ENCODE measurements at regions not wholly inside any gene's neighbourhood (a gene's known extent, or its start where the extent isn't known, plus 50 kb on each side); places are given as distances from the start of the nearest gene placed in this dataset.

DNA sequence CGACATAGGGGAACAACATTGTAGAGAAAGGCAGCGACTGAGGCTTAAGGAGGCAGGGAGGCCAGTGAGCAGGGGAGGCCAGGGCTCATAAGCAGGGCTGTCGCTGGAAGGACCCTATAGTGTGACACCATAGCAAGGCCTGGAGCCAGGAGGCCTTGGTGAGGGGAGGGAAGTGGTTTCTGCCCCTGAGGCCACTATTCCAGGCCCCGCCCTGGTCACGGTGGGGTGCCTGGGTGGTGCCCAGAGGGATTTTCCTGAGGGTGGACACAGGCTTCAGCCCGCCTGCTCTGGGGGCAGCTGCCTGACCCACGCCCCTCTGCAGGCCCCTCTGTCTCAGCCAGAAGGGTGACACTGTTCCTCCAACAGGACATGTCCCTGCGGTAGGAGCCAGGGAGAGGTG lies 147.8 kb upstream of the IQSEC1 start:
- TF ChIP-seq, protein P1, sequence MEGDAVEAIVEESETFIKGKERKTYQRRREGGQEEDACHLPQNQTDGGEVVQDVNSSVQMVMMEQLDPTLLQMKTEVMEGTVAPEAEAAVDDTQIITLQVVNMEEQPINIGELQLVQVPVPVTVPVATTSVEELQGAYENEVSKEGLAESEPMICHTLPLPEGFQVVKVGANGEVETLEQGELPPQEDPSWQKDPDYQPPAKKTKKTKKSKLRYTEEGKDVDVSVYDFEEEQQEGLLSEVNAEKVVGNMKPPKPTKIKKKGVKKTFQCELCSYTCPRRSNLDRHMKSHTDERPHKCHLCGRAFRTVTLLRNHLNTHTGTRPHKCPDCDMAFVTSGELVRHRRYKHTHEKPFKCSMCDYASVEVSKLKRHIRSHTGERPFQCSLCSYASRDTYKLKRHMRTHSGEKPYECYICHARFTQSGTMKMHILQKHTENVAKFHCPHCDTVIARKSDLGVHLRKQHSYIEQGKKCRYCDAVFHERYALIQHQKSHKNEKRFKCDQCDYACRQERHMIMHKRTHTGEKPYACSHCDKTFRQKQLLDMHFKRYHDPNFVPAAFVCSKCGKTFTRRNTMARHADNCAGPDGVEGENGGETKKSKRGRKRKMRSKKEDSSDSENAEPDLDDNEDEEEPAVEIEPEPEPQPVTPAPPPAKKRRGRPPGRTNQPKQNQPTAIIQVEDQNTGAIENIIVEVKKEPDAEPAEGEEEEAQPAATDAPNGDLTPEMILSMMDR (IDR thresholded peaks at IDR 0.05; ENCODE audit: low read depth, low read length), result no peak
- TF ChIP-seq POLR2A (IDR thresholded peaks at IDR 0.05; ENCODE audit: extremely low read depth, insufficient read length) (no peak), MYC (IDR thresholded peaks at IDR 0.05; ENCODE audit: low read depth, low read length) (no peak)
- TF ChIP-seq, protein P2, sequence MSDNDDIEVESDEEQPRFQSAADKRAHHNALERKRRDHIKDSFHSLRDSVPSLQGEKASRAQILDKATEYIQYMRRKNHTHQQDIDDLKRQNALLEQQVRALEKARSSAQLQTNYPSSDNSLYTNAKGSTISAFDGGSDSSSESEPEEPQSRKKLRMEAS (IDR thresholded peaks at IDR 0.05; ENCODE audit: low read depth, low read length), result no peak
- DNase-seq (ENCODE audit: low read depth), result peak; percentile 30

DNA sequence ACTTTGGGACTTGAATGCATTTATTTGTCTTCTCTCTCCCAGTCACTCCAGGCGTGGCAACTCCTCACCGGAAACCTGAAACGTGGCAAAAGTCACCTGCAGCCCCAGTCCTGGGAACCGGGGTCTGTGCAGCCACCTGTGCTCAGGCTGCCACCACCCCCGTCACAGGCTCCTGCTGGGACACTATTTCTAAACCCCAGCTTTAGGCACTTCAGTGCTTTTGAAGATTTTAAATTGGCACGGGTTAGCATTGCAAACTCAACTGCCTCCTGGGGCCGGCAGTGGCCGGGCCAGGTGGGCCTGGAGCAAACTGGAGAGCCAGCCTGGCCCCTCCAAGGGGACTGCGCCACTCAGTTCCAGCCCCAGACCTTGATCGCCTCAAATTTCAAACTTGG lies 146.7 kb upstream of the IQSEC1 start:
- H3K4me3 ChIP-seq (ENCODE audit: low read depth, low read length), result no peak overlapping the region
- no peak for DNase-seq (ENCODE audit: low read depth)
- TF ChIP-seq MYC (IDR thresholded peaks at IDR 0.05; ENCODE audit: low read depth, low read length), result no peak
- TF ChIP-seq, protein P1 (IDR thresholded peaks at IDR 0.05; ENCODE audit: low read depth, low read length), result no peak
- TF ChIP-seq, protein P2 (IDR thresholded peaks at IDR 0.05; ENCODE audit: low read depth, low read length), result no peak
- TF ChIP-seq POLR2A (IDR thresholded peaks at IDR 0.05; ENCODE audit: extremely low read depth, insufficient read length), result no peak

More for the DNA sequence above, 147.8 kb upstream of the IQSEC1 start:
- no peak overlapping the region for H3K4me3 ChIP-seq (ENCODE audit: low read depth, low read length)

DNA sequence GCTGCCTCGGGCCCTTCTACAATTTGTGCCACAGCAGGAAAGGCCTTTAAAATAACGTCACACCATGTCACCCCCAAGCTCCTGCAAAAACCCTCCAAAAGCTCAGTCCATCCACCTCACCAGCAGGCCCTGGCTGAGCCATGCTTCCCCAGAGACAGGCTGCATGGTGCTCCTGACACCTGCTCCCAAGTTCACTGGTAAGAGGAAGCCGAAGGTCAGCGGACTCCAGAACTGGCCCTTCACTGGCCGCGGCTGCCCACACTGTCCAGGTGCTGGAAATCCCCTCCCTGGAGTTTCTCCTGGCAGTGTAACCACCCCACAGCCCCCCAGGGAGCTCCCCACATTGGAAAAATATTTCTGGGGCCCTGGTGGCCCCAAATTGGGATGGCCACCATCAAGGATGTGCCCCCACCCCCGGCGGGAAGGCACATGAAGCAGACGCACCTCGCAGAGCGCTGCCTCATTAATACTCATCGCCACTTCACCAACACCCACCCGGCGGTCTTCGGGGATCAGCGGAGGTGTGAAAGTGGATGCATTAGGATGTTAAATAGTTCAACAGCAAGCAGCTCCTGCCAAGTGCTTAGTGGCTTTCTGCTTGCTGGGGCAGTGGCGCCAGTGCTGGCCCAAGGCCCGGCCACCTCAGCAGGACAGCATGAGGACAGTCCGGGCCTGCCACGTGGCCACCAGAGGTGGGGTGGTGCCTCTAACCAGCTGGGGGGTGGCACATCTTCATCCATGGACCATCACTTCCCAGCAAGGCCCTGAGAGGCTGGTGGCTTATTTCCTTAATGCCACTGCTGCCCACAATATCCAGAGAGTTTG lies 146.1 kb upstream of the IQSEC1 start:
- DNase-seq (ENCODE audit: low read depth), result no peak
- TF ChIP-seq, protein P2 (IDR thresholded peaks at IDR 0.05; ENCODE audit: low read depth, low read length), result no peak
- TF ChIP-seq POLR2A (IDR thresholded peaks at IDR 0.05; ENCODE audit: extremely low read depth, insufficient read length), result no peak
- TF ChIP-seq, protein P1 (IDR thresholded peaks at IDR 0.05; ENCODE audit: low read depth, low read length), result no peak
- no peak for TF ChIP-seq MYC (IDR thresholded peaks at IDR 0.05; ENCODE audit: low read depth, low read length)
- no peak overlapping the region for H3K4me3 ChIP-seq (ENCODE audit: low read depth, low read length)

DNA sequence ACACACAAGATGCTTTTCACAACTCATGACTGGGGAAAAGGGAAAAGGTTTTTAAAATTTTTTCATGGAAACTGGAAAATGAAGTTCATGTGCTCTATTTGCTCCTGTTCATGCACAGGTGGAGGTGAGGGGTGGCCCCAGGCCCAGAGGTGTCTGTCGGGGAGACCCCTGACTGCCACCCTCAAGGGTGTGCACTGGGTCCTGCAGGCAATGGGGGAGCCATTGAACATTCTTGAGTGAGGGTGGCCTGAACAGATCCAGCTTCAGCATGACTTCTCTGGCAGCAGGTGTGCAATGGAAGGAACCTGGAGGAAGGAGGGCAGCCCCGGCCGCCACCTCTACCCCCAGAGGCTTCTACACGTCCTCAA lies 145.3 kb upstream of the IQSEC1 start:
- no peak overlapping the region for H3K4me3 ChIP-seq (ENCODE audit: low read depth, low read length)
- TF ChIP-seq, protein P1 (IDR thresholded peaks at IDR 0.05; ENCODE audit: low read depth, low read length), result no peak
- no peak for TF ChIP-seq POLR2A (IDR thresholded peaks at IDR 0.05; ENCODE audit: extremely low read depth, insufficient read length)
- DNase-seq (ENCODE audit: low read depth), result no peak

DNA sequence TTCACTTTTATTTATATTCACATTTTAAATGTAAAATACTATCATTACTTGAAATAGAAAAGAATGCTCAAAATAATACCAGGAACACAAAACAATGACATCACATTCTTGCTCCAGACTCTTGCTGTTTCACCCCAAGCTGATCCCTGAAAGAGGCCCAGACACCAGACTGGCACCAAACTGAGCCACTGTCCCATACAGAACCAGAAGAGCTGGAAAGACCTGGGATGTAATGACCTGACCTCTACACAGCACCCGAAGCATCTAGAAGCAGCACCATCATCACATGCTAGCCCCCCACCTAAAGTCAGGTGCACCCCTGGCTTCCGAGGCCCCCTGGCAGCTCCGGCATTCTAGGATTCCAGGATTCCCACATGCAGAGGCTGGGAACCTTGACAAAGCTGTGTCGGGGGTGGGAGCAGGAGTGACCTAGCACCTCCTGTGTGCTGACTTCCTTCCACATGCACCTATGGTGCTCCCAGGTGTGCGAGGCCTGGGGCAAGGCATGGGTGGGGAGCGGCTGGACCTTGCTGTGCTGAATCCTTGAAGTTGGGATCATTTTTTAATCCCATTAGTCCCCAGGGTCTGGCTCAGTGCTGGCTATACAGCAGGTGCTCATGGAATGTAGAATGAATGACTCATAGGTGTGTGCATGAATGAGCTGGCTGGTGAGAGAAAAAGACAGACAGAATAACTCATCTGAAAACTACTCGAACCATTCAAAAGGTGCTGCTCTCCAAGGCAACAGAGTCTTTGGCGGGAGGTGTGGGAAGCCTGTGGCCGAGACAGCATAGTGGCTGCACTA lies 144.7 kb upstream of the IQSEC1 start:
- TF ChIP-seq, protein P2 (IDR thresholded peaks at IDR 0.05; ENCODE audit: low read depth, low read length), result no peak
- TF ChIP-seq, protein P1 (IDR thresholded peaks at IDR 0.05; ENCODE audit: low read depth, low read length), result no peak
- no peak for TF ChIP-seq POLR2A (IDR thresholded peaks at IDR 0.05; ENCODE audit: extremely low read depth, insufficient read length)
- TF ChIP-seq MYC (IDR thresholded peaks at IDR 0.05; ENCODE audit: low read depth, low read length), result no peak
- H3K4me3 ChIP-seq (ENCODE audit: low read depth, low read length), result no peak overlapping the region
- DNase-seq (ENCODE audit: low read depth), result no peak

Measured in NB4 (cell line).